HG02870 (cell line): ENCODE measurements at regions not wholly inside any gene's neighbourhood (a gene's known extent, or its start where the extent isn't known, plus 50 kb on each side); places are given as distances from the start of the nearest gene placed in this dataset.

Experiments used
- ATAC-seq: cut with Tn5 transposase; IDR thresholded peaks from one replicate; pipeline ENCODE4 v1.9.1; 2021; ENCODE audit warnings: mild to moderate bottlenecking, moderate library complexity; ENCODE audit not compliant: unreplicated experiment

DNA sequence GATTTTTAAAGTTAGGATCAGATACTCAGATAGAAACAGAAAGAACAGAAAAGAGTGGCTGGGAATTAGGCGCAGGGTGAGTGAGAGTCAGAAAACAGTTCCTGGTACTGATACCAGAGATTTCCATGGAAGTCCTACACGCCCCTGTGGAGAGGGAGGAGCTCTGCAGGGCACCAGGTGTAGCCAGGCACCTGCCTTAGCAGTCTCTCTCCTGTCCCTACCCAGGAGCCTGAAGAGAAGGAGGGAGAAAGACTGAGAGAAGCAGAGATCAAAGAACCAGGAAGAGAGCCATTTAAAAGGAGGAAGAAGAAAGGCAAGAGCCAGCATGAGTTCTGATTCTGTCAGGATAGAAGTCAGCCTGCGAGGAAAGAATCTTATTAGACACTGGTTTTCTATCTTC, 65.0 kb downstream of the CBLN1 start:
- ATAC-seq: no peak

DNA sequence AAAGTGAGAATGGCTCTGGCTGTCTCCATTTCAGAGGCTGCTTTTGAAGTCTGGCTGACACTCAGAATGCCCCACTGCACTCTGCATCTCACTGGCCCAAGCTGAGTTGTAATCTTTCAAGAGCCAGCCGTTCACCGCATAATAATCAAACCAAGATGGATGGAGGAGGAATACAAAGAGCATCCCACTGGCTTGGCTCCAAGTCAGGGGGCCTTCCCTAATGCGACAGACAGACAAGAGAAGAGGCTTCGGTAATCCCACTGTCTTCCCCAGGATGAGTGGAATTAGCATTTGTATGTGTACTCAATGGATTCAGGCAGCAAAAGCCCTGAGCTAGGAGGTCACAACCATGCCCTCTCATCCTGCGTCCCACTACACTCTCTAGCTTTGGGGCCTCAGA, 68.0 kb downstream of the CBLN1 start:
- no peak for ATAC-seq

DNA sequence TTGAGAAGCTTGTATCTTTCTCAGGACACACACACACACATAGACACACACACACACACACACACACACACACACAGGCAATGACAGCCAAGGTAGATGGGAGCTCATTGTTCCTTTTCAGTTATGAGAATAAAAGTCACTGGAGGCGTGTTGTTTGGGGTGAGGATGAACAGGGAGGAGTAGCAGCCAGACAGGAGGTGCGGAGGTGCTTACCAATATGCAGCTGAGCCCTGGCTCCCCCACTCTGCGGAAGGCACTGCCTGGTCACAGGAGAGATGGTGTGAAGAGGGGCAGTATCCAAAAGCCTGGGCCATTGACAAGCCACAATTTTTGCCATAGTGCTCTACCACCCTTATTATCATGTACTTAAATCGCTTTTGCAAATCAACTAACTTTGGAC, 77.4 kb downstream of the CBLN1 start:
- no peak for ATAC-seq

DNA sequence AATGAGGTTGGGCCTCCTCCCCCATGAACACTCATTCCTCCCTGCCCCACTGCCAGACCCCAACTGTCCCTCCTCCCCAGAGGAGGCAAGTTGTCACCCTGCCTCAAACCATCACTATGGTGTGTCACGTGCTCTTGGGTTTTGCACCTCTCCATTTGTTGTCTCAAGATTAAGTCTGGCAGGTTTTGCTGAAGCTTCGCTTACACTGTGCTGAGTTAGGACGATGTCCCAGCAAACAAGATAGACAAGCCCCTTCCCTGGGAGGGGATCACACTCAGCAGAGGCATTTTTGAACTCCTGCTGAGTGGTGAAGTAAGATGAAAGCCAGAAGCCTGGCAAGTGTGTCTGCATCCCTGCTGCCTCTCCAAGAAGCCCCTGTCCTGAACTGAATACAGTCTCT, 78.3 kb downstream of the CBLN1 start:
- no peak for ATAC-seq

DNA sequence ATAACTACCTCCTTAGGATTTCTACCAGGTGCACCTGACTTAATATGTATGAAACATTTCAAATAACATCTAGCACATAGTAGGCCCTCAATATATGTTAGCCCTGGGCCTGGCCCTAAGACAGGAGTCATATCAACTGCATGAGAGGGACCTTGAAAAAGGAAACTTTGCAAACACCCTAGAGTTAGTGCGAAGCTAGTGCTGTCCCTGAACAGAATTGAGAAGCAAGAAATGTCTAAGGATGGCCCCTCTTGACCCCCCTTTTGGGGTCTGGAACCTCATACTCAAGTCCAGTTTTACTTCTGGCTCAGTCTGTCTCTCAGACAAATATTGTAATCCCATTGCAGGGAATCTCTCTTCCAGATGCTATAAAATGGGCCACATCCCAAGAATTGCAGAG, 80.5 kb downstream of the CBLN1 start:
- no peak for ATAC-seq

DNA sequence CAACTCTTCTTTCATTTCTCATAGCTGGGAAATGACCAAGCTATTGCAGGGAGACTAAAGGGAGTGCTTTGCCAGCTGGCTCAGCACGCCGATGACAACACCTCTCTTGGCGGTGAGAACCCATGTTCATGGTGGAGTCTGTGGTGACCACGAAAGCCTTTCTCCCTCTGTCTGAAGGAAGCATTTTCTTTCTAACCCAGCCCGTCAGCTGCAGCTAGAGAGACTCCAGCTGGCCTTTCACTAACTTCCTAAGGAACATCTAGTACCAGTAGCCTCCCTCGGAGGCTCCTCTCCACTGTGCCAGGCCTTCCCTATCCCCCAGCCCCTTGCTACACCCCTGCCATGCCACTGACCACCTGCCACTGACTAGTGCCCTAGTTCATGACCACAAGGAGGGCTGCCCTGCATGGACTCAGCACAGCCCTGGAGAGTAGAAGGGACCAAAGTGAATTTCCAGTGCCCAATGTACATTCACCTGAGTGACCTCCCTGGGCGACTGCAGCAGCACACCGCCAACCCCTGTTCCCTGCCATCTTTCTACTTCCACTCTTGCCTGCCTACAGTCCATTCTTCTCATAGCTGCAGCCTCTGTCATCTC, 81.3 kb downstream of the CBLN1 start:
- no peak for ATAC-seq

DNA sequence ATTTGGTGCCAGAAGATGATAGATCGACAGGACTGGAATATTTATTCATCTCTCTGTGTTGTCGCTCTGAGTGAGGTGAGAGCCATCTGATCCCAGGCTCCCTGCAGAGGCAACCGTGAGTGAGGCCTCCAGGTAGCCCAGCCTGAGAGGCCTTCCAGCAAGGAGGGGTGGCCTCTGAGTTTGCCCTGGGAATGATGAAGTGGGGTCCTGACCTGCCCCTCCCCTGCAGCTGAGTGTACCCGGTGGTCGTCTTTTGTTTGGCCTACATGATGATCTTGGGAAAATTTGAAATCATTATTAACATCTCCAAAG, 86.4 kb downstream of the CBLN1 start:
- no peak for ATAC-seq

DNA sequence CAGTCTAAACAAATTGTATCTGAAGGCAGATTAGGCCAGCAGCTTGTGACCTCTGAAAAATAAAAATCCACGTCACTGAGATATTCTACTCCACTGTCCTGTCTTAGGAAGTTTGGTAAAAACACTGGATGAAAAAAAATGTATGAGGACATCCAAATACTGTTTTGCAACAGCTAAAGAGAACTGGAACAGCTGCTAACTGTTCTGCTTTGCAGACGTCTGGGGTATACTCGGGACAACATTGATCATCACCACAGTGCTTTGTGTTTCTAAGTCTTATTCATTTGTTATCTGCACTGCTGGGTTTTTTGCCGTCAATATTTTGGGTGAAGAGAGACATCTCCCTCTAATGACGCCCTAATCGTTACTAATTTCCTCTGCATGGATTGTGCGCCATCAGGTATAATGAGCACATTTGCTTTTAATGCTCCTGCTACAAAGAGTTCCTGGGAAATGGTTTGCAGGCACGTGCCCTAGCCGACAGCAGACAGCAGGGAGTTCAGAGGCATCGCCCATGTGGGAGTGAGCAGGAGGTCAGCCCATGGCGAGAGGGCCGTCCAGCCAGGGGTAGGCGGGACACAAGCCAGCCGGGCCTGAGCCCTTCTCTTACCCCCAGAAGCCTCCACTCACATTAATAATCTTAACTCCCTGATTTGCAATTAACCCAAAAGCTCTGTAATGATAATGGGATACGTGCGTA, 87.0 kb downstream of the CBLN1 start:
- no peak for ATAC-seq

DNA sequence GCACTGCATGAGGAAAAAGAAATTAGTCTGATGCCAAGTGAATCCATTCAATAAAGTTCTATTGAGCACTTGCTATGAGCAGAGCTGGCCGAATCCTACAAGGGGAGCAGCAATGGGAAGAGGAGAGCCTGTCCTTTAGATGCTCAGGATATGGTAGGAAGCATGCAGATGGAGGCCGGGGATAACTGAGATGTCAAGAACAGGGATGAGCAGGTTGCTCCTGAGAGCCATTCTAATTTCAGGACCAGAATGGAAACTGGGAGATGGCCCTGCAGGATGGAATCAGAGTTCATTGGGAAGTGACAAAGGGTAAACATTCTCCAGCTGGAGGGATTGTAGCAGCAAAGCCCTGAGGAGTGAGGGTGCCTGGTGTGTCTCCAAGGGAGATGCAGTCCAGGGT, 88.0 kb downstream of the CBLN1 start:
- ATAC-seq: no peak

DNA sequence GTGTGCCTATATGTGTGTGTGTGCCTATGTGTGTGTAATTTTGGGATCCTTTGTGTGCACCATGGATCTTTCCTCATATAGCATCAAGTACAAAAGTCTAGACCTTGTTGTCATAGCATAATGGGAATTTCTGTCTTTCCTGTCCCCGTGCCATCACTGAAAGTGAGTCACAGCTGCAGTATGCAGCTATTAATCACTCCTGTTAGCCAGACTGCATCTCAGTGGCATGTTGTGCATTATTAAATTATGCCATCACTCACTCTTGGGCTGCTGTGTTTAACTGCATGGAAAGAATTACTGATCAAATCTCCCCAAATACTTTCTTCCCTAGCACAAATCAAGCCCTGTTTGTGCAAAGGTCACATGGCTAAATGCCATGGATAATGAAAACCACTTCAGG, 92.4 kb downstream of the CBLN1 start:
- ATAC-seq: no peak

DNA sequence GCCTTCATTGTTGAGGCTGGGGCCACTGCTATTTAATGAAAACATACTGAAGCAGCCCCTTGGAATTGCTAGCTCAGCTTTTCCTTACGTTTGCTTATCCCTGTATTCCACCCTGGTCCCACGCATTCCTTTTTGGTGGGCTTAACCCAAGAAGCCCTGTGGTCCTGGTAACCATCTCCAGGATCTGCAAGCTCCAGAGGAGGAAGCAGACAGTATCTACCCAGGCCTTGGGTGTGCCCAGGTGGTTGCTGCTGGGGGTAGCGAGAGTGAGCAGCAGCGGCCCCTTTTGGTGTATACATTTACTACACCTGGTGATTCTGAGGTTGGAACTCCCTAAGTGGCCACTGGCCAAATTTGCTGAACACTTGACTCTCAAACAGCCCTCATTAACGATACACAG, 97.7 kb downstream of the CBLN1 start:
- no peak for ATAC-seq

DNA sequence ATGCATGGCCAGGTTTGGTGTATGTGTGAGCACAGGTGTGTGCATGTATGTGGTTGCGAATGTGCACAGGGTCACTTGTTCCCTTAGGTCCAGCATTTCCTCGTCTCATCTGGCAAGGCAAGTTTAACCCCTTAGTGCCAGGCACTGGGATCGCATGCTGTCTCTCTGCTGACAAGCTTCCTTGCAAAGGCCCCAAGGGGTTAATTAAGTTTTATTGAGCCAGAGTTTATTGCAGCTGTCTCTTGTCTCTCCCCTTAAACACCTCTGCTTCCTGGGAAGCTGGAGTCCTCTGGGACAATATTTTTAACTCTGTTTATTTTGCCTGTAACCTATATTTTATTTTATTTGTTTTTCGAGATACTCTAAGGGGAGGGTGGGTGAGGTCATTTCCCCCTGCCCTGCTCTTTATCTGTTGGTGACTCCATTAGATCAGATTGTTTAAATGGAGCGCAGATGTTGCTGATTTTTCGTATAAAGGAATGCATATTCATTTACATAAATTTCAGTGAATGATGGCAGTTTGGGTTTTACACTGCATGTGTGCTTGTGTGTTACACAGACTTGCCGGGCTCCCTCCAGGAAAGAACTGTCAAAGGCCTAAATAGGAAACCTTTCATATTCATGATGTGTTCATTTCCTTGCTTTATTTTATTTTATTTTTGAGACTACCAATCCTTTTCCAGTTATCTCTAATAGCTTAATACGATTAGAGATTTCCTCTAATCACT, 99.7 kb downstream of the CBLN1 start:
- ATAC-seq: no peak

DNA sequence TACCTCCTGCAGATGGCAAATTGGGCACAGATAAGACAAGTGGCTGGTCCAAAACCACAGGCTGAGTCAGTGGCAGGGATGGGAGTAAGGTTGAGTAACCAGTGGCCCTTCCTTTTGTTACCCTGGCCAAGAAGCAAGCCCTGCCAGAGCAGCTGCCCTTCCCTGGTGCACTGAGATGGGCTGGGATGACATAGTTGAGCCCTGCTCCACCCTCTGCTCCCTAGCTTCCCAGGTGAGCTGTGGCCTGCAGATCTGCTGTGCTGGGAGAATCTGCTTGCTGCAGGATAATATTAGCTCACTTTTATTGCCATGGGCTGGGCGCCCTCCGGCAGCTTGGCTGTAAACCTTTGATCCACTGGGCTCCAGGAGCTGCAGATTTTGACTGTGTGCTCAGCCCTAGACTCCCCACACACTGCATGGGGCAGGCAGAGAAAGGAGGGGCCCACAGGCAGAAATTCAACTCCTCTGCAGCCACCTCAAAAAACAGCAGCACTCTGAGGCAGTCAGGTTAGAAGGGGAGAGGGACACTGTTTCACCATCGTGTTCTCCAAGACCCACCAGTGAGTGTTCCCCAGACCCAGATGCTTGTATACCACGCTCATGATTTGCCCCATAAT, 101.8 kb downstream of the CBLN1 start:
- ATAC-seq: no peak

DNA sequence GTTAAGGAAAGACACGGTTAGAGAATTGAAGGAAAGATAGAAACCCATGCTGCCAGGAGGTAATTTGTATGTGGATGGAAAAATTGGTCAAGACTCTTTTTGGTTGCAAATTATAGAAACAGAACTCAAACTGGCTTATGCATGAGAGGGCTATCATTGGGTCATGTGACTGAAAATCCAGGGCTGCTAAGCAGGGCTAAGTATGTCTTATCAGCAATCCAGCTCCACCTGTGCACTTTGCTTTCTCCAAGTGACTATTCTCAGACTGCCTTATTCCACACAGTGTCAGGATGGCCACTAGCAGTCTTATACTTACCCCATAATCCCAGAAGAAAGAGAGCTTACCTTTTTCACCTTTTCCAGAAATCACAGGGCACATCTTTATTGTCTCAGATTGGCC, 113.5 kb downstream of the CBLN1 start:
- no peak for ATAC-seq

DNA sequence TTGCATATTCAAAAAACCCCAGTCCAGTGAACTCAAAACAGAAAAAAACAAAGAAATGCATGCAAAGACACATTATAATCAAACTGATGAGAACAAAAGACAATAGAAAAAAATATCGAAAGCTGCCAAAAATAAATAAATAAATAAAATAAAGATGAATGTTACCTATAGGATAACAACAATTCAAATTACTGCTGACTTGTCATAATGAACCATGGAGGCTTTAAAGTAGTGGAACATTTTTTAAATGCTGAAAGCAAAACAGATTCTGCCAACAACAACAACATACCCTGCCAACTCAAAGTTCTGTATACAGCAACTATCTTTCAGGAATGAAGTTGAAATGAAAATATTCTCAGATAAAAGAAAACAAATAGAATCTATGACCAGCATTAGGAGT, 116.6 kb downstream of the CBLN1 start:
- ATAC-seq: no peak

DNA sequence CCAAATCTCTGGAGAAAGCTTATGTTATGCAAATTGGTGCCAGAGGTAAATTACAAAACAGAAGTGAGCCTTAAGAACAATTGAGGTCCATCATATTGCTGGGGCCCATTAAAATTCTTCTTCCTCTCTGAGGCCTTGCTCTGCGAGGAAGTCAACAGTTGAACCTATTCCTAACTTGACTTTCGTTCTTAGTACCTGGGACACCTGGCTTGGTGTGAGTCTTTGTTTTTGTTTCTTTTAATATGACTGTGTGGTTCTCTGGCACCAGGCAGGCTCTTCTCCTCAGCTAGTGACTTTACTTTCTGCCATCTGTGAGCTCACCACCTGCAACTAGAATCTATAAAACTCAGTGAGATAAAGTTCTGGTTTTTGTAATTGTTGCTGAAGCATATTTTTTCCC, 120.4 kb downstream of the CBLN1 start:
- no peak for ATAC-seq

DNA sequence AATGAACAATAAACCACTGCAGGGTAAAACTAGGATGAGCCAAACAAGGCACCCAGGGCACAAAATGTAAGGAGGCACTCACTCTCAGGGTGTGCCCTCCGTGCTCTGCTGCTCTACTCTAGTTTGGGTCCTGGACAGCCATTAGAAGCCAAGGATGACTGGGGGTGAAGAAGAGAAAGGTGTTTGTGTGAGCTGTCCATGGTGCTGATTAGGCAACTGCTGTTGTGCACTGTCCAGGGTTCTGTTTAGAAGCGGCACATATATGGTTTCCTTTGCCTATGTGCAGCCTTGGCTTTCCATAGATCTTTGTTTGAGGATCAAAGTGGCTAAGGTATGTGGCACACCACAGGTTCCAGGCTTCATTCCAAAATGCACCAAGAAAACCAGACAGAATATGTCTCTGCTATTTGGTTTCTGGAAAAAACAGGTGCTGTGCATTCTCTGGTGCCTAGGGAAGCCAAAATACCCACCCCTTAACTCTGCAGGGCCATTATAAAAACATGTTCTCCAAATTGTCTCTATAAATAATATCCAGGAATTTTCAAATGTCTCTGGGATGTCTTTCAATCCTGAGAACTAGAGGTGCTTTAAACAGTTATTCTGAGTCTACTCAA, 123.5 kb downstream of the CBLN1 start:
- ATAC-seq: no peak

DNA sequence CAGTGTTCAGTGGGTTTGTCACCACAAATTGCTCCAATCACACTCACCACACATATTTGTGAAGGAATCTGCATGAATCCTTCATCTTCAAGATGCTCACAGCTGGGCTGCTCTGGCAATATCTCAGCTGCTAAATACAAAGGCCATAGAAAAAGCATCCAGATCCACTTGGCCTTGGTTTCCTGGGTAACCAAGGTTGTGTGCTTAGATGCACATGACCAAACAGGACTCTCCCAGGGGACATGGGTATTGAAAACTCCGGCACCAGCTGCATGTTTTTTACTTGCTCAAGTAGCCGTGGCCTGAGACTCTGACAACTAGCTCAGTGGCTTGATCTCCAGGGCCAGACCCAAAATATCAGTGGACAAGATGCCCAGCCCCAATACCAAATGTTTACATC, 131.3 kb downstream of the CBLN1 start:
- no peak for ATAC-seq

DNA sequence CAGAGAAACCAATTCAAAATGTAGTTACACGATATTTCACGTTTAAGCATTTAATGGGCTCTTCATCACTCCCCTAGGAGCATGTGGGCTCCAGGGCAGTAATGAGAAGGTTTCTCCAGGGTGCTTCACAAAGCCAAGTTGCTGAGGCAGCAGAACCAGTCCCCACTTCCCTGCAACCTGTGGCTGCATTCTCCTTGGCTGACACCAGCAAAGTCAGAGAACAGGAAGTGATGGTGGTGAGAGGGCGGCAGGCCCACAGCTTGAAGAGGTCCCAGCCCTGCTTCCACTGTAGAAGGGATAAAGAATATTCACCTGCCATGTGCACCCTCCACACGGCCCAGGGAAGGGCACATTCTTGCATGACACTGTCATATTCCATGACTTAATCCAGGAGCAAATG, 133.2 kb downstream of the CBLN1 start:
- no peak for ATAC-seq

DNA sequence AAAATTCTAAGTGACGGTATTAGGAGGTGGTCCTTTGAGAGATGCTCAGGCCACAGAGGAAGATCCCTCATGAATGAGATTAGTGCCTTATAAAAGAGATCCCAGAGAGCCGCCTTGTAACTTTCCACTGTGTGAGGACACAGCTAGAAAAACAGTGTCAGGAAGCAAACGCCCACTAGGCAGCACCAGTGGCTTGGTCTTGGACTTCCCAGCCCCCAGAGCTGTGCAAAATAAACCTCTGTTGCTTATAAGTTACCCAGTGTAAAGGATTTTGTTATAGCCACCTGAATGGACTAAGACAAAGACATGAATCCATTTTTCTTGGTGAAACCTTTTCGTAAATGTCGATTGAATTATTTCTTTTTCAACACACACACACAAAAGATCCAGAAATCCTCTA, 141.0 kb downstream of the CBLN1 start:
- no peak for ATAC-seq

DNA sequence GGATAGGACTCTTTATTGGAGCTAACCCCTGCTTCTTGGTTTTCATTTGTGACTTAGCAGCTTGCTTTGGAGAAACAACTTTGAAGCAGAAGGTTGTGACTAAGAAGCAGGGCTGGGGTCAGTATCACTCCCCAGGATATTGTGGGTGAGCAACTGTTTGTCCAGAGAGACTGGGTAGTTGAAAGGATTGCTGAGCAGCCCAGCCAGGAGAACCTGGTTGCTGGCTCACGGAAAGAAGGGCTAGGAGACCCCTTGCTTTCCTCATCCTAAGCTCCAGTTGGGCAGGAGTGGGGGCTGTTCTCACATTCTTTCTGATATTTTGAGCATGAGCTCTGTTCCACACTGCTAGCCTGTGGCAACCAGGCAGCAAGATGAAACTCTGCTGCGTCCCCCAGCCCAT, 151.2 kb downstream of the CBLN1 start:
- ATAC-seq: no peak

DNA sequence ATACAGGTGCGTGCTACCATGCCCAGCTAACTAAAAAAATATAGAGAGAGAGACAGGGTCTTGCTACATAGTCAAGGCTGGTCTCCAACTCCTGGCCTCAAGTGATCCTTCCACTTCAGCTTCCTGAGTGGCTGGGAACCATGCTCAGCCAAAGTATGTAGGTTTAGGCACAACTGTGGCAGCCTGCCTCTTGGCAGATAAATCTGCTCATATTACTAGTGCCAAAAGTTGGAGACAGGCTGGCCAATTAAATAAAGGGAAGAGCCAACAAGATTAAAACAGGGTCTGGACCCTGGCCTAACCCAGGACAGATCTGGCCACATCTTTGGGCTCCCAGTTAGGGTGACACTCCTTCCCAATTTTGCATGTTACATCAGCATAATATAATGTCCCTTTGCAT, 151.7 kb downstream of the CBLN1 start:
- ATAC-seq: no peak
